Neural progenitor cell (in vitro differentiated cells): ENCODE measurements at regions not wholly inside any gene's neighbourhood (a gene's known extent, or its start where the extent isn't known, plus 50 kb on each side); places are given as distances from the start of the nearest gene placed in this dataset.

Experiments used
- EZH2 ChIP-seq: fragments of 200-600 bp; sonication (generic); IDR thresholded peaks from 2 replicates; pipeline ENCODE4 v1.6.1; 2017; ENCODE audit warnings: antibody characterized with exemption, mild to moderate bottlenecking, moderate library complexity
- TF ChIP-seq, protein P1 (sequence below): fragments of 200-600 bp; sonication (generic); IDR thresholded peaks from 2 replicates; pipeline ENCODE4 v1.5.1; 2017; ENCODE audit warnings: antibody characterized with exemption, mild to moderate bottlenecking

DNA sequence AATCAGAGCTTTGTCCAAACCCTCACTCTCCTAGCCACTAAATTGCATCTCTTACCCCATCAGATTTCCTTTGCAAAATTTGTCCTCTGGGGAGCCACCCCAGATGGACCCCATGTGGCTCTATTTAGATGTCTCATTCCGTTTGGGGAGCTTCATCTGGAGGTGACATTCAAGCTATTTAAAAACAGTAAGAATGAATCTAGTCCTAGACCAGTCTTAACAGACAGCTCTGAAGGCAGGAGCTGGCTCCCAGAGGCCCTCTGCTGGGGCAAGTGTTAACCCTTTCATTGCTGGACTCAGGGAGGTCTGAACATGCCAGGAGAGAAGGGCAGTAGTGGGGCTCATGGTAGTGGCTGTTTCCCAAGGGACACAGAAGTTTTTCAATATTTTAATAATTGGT lies 59.2 kb downstream of the RPL37A start:
- TF ChIP-seq, protein P1, sequence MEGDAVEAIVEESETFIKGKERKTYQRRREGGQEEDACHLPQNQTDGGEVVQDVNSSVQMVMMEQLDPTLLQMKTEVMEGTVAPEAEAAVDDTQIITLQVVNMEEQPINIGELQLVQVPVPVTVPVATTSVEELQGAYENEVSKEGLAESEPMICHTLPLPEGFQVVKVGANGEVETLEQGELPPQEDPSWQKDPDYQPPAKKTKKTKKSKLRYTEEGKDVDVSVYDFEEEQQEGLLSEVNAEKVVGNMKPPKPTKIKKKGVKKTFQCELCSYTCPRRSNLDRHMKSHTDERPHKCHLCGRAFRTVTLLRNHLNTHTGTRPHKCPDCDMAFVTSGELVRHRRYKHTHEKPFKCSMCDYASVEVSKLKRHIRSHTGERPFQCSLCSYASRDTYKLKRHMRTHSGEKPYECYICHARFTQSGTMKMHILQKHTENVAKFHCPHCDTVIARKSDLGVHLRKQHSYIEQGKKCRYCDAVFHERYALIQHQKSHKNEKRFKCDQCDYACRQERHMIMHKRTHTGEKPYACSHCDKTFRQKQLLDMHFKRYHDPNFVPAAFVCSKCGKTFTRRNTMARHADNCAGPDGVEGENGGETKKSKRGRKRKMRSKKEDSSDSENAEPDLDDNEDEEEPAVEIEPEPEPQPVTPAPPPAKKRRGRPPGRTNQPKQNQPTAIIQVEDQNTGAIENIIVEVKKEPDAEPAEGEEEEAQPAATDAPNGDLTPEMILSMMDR = no peak
- TF ChIP-seq EZH2 = no peak
